ENCODE measurements at regions not wholly inside any gene's neighbourhood (a gene's known extent, or its start where the extent isn't known, plus 50 kb on each side); places are given as distances from the start of the nearest gene placed in this dataset.
"Not testable (repeated sequence)": the region's sequence is repeated elsewhere in the genome, so short reads cannot be mapped to it uniquely, and the experiment has no call there.

DNA sequence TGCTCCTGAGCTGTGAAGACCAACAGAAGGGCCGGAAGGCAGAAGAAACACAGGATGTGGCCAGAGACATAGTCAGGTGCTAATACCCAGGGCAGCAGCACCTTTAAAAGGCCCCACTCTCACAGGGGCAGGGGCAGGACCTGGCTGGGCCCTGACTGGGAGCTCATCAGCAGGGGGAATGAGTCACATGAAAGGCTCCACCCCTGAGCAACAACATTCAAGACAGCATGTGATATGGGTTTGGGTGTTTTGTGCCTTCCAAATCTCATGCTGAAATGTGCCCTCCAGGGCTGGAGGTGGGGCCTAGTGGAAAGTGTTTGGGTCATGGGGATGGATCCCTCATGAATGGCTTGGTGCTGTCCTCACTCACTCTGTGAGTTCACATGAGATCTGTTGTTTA is 181.7 kb downstream of the ERCC6L2 start:
- no peak overlapping the region for H3K4me3 ChIP-seq (IDR thresholded peaks at IDR 0.05; ENCODE audit: insufficient read depth, low read depth, low read length)
- no peak overlapping the region for H3K9ac ChIP-seq
- no peaks in the 10 kb centered on the region for H3K27me3 ChIP-seq (ENCODE audit: insufficient read depth, low read depth)
- H3K79me2 ChIP-seq (ENCODE audit: insufficient read depth, low read depth), result no peaks in the 10 kb centered on the region
- no peak overlapping the region for H3K4me2 ChIP-seq
- H3K27ac ChIP-seq, result no peak overlapping the region
- H4K20me1 ChIP-seq (ENCODE audit: insufficient read depth), result no peaks in the 10 kb centered on the region
- H3K4me1 ChIP-seq (ENCODE audit: low read depth, poor library complexity, severe bottlenecking), result no peaks in the 10 kb centered on the region
- no peak overlapping the region for H2AFZ ChIP-seq (ENCODE audit: low read depth)
- no peaks in the 10 kb centered on the region for H3K36me3 ChIP-seq (ENCODE audit: insufficient read depth)
- TF ChIP-seq, protein P1, sequence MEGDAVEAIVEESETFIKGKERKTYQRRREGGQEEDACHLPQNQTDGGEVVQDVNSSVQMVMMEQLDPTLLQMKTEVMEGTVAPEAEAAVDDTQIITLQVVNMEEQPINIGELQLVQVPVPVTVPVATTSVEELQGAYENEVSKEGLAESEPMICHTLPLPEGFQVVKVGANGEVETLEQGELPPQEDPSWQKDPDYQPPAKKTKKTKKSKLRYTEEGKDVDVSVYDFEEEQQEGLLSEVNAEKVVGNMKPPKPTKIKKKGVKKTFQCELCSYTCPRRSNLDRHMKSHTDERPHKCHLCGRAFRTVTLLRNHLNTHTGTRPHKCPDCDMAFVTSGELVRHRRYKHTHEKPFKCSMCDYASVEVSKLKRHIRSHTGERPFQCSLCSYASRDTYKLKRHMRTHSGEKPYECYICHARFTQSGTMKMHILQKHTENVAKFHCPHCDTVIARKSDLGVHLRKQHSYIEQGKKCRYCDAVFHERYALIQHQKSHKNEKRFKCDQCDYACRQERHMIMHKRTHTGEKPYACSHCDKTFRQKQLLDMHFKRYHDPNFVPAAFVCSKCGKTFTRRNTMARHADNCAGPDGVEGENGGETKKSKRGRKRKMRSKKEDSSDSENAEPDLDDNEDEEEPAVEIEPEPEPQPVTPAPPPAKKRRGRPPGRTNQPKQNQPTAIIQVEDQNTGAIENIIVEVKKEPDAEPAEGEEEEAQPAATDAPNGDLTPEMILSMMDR (conservative IDR thresholded peaks at IDR 0.05; ENCODE audit: low read depth, low read length), result no peak

DNA sequence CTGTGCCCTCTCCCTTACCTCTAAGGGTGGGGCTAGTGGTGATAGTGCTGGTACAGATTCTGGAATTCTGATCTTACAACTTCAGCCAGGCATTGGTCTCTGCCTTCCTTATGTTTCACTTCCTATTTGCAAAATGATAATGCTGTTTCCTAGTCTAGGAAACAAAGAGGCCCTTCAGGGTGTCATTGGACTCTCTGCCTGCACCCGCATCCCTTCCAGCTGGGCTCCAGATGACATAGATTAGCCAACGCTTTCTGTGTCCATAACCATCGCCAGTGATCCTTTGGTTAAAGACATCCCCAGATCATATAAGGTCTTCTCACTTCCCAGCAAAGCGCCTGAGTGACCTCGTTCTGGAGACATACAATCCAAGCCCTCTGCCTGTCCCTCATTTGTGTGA is 180.7 kb downstream of the ERCC6L2 start:
- no peak overlapping the region for H3K4me2 ChIP-seq
- H3K9ac ChIP-seq, result no peak overlapping the region
- H3K36me3 ChIP-seq (ENCODE audit: insufficient read depth), result no peaks in the 10 kb centered on the region
- no peak overlapping the region for H3K4me3 ChIP-seq (IDR thresholded peaks at IDR 0.05; ENCODE audit: insufficient read depth, low read depth, low read length)
- TF ChIP-seq, protein P1 (conservative IDR thresholded peaks at IDR 0.05; ENCODE audit: low read depth, low read length), result no peak
- no peaks in the 10 kb centered on the region for H3K4me1 ChIP-seq (ENCODE audit: low read depth, poor library complexity, severe bottlenecking)
- no peaks in the 10 kb centered on the region for H3K27me3 ChIP-seq (ENCODE audit: insufficient read depth, low read depth)
- H3K27ac ChIP-seq, result no peak overlapping the region
- H4K20me1 ChIP-seq (ENCODE audit: insufficient read depth), result no peaks in the 10 kb centered on the region
- H2AFZ ChIP-seq (ENCODE audit: low read depth), result no peak overlapping the region
- no peaks in the 10 kb centered on the region for H3K79me2 ChIP-seq (ENCODE audit: insufficient read depth, low read depth)

DNA sequence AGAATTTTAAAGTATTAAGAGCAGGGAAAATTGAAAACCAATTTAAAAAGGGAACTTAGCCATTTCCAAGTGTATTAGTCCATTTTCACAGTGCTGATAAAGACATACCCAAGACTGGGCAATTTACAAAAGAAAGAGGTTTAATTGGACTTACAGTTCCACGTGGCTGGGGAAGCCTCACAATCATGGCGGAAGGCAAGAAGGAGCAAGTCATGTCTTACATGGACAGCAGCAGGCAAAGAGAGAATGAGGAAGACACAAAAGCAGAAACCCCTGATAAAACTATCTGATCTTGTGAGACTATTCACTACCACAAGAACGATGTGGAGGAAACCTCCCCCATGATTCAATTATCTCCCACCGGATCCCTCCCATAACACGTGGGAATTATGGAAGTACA is 178.8 kb downstream of the ERCC6L2 start:
- H3K27ac ChIP-seq; H3K36me3 ChIP-seq (ENCODE audit: insufficient read depth); H3K9ac ChIP-seq; H3K4me3 ChIP-seq (IDR thresholded peaks at IDR 0.05; ENCODE audit: insufficient read depth, low read depth, low read length); H3K4me2 ChIP-seq; H2AFZ ChIP-seq (ENCODE audit: low read depth); H3K79me2 ChIP-seq (ENCODE audit: insufficient read depth, low read depth); H3K27me3 ChIP-seq (ENCODE audit: insufficient read depth, low read depth); H4K20me1 ChIP-seq (ENCODE audit: insufficient read depth); H3K4me1 ChIP-seq (ENCODE audit: low read depth, poor library complexity, severe bottlenecking): not testable (repeated sequence)

DNA sequence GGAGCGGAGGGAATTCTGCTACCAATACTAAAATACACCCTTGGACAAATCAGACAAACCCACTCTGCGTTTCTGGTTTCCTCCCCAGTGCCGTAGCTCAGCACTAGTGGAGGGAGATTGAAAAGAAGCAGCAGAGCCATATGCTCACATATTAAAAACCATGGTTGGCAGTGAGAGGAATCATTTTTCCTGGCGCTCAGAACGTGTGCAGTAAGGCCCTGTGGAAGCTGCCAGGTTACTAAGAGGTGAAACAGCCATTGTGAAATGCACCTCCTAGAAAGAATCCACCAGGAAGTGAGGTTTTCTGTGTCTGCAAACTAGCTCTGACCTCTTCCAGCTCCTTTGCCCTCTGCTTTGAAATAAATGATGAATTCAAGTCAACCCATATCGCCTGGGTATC is 177.2 kb downstream of the ERCC6L2 start:
- Histone ChIP-seq H3K27ac (no peak overlapping the region), H3K36me3 (ENCODE audit: insufficient read depth) (no peaks in the 10 kb centered on the region), H3K9ac (no peak overlapping the region), H3K4me2 (no peak overlapping the region), H3K79me2 (ENCODE audit: insufficient read depth, low read depth) (no peaks in the 10 kb centered on the region), H3K4me1 (ENCODE audit: low read depth, poor library complexity, severe bottlenecking) (no peaks in the 10 kb centered on the region), H3K4me3 (IDR thresholded peaks at IDR 0.05; ENCODE audit: insufficient read depth, low read depth, low read length) (no peak overlapping the region), H4K20me1 (ENCODE audit: insufficient read depth) (no peaks in the 10 kb centered on the region), H3K27me3 (ENCODE audit: insufficient read depth, low read depth) (no peaks in the 10 kb centered on the region), H2AFZ (ENCODE audit: low read depth) (no peak overlapping the region)
- TF ChIP-seq, protein P1 (conservative IDR thresholded peaks at IDR 0.05; ENCODE audit: low read depth, low read length), result no peak

DNA sequence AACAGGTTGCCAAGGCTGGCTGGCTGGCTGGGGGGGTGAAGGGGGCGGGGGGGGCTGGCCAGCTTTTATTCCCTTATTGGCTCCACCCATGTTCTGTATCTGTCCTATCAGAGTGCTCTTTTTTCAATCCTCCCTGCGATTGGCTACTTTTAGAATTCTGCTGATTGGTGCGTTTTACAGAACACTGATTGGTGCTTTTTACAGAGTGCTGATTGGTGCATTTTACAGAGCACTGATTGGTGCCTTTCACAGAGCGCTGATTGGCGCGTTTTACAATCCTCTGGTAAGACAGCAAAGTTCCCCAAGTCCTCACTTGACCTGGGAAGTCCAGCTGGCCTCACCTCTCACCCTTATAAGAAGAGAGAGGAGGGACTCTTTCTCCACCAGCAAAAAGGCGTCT is 175.9 kb downstream of the ERCC6L2 start:
- H3K4me1 ChIP-seq (ENCODE audit: low read depth, poor library complexity, severe bottlenecking), result no peaks in the 10 kb centered on the region
- H3K36me3 ChIP-seq (ENCODE audit: insufficient read depth), result no peaks in the 10 kb centered on the region
- H3K27me3 ChIP-seq (ENCODE audit: insufficient read depth, low read depth), result no peaks in the 10 kb centered on the region
- no peaks in the 10 kb centered on the region for H4K20me1 ChIP-seq (ENCODE audit: insufficient read depth)
- H3K27ac ChIP-seq, result no peak overlapping the region
- H3K79me2 ChIP-seq (ENCODE audit: insufficient read depth, low read depth), result no peaks in the 10 kb centered on the region
- H3K4me2 ChIP-seq, result no peak overlapping the region
- H3K4me3 ChIP-seq (IDR thresholded peaks at IDR 0.05; ENCODE audit: insufficient read depth, low read depth, low read length), result no peak overlapping the region
- TF ChIP-seq, protein P1 (conservative IDR thresholded peaks at IDR 0.05; ENCODE audit: low read depth, low read length), result no peak
- no peak overlapping the region for H2AFZ ChIP-seq (ENCODE audit: low read depth)
- no peak overlapping the region for H3K9ac ChIP-seq

Measured in KMS-11 (cell line).